IMR-90 (cell line): ENCODE measurements at regions not wholly inside any gene's neighbourhood (a gene's known extent, or its start where the extent isn't known, plus 50 kb on each side); places are given as distances from the start of the nearest gene placed in this dataset.

Experiments
- ATAC-seq: fragments of 200-7000 bp; cut with Tn5 transposase; 2 replicates; pipeline ENCODE4 v1.9.1; 2020; ENCODE audit warnings: low read depth, mild to moderate bottlenecking, moderate library complexity
- BruUV-seq: library from RNA; stranded (reverse); fragments of 400-500 nt; replicated peaks from 2 replicates; lab custom pipeline; 2021; lab: Mats Ljungman, UMichigan
- CTCF ChIA-PET: fragments of 300-600 bp; formaldehyde crosslinking; extraction: SDS; loops from one replicate; lab custom pipeline; 2021; ENCODE audit warnings: antibody characterized with exemption; lab: Yijun Ruan, JAX
- POLR2A ChIA-PET: fragments of 300-600 bp; sonication (Branson Sonifier 250); formaldehyde crosslinking; loops from one replicate; lab custom pipeline; 2022; ENCODE audit warnings: antibody characterized with exemption; ENCODE audit not compliant: unreplicated experiment; lab: Charles Lee
- DNase-seq: peaks from one replicate; pipeline ENCODE4 v3.0.0; 2013
- H2AFZ ChIP-seq: replicated peaks from 2 replicates; pipeline ENCODE3; 2013; ENCODE audit warnings: low read length, mild to moderate bottlenecking; ENCODE audit not compliant: poor library complexity
- H2AK5ac ChIP-seq: 2 replicates; pipeline ENCODE4 v1.6.1; 2013; ENCODE audit warnings: low read depth, low read length, inconsistent platforms
- H2AK9ac ChIP-seq: replicated peaks from 2 replicates; pipeline ENCODE3; 2013; ENCODE audit warnings: mild to moderate bottlenecking, low read depth, low read length, moderate library complexity; ENCODE audit not compliant: poor library complexity
- H2BK120ac ChIP-seq: 2 replicates; pipeline ENCODE4 v1.6.1; 2013; ENCODE audit warnings: low read depth, low read length, inconsistent platforms
- H2BK15ac ChIP-seq: 3 replicates; pipeline ENCODE4 v1.6.1; 2013; ENCODE audit warnings: low read depth, low read length, inconsistent platforms
- H2BK20ac ChIP-seq: 2 replicates; pipeline ENCODE4 v1.6.1; 2013; ENCODE audit warnings: low read depth, mild to moderate bottlenecking, inconsistent platforms, low read length, moderate library complexity
- H2BK5ac ChIP-seq: 2 replicates; pipeline ENCODE4 v1.6.1; 2013; ENCODE audit warnings: mild to moderate bottlenecking, low read depth, low read length, inconsistent platforms; ENCODE audit not compliant: poor library complexity, severe bottlenecking
- H3K14ac ChIP-seq: replicated peaks from 2 replicates; pipeline ENCODE4 v1.6.1; 2013; ENCODE audit warnings: low read depth, low read length, inconsistent platforms
- H3K18ac ChIP-seq: 2 replicates; pipeline ENCODE4 v1.6.1; 2013; ENCODE audit warnings: low read depth, low read length, control low read depth
- H3K23ac ChIP-seq: 2 replicates; pipeline ENCODE4 v1.6.1; 2013; ENCODE audit warnings: low read depth, low read length, inconsistent platforms
- H3K27ac ChIP-seq: 2 replicates; pipeline ENCODE4 v1.5.1; 2013; ENCODE audit warnings: mild to moderate bottlenecking, control low read depth, low read length; ENCODE audit not compliant: insufficient read depth
- H3K27me3 ChIP-seq: 2 replicates; pipeline ENCODE4 v1.6.1; 2013; ENCODE audit warnings: low read length; ENCODE audit not compliant: control insufficient read depth, insufficient read depth
- H3K36me3 ChIP-seq: 2 replicates; pipeline ENCODE4 v1.6.1; 2013; ENCODE audit warnings: low read length, mixed read lengths; ENCODE audit not compliant: control insufficient read depth, insufficient read depth
- H3K4ac ChIP-seq: 2 replicates; pipeline ENCODE4 v1.6.1; 2013; ENCODE audit warnings: low read depth, low read length, inconsistent platforms
- H3K4me1 ChIP-seq: 2 replicates; pipeline ENCODE4 v1.6.1; 2013; ENCODE audit warnings: low read length, mixed read lengths; ENCODE audit not compliant: control insufficient read depth, insufficient read depth
- H3K4me2 ChIP-seq: 2 replicates; pipeline ENCODE4 v1.6.1; 2013; ENCODE audit warnings: low read depth, mild to moderate bottlenecking, control low read depth, low read length, moderate library complexity
- H3K4me3 ChIP-seq: 2 replicates; pipeline ENCODE4 v1.5.1; 2013; ENCODE audit warnings: low read depth, mild to moderate bottlenecking, control low read depth, low read length, moderate library complexity; ENCODE audit not compliant: insufficient read depth
- H3K56ac ChIP-seq: 2 replicates; pipeline ENCODE4 v1.6.1; 2013; ENCODE audit warnings: low read length, inconsistent platforms; ENCODE audit not compliant: insufficient read depth; ENCODE audit errors: extremely low read depth
- H3K79me1 ChIP-seq, 2 experiments: 2 replicates each; pipeline ENCODE4 v1.6.1; 2013; ENCODE audit warnings: low read length in 2 of 2, inconsistent platforms in 1 of 2, low read depth in 1 of 2
- H3K9ac ChIP-seq: 2 replicates; pipeline ENCODE4 v1.6.1; 2013; ENCODE audit warnings: low read depth, low read length, control low read depth
- H3K9me1 ChIP-seq: 2 replicates; pipeline ENCODE4 v1.6.1; 2013; ENCODE audit warnings: low read length, inconsistent platforms; ENCODE audit not compliant: insufficient read depth
- H3K9me3 ChIP-seq: 2 replicates; pipeline ENCODE4 v1.6.1; 2013; ENCODE audit warnings: low read length; ENCODE audit not compliant: control insufficient read depth, insufficient read depth
- H4K20me1 ChIP-seq: 2 replicates; pipeline ENCODE4 v1.6.1; 2013; ENCODE audit warnings: low read length, inconsistent platforms; ENCODE audit not compliant: insufficient read depth
- H4K5ac ChIP-seq: 2 replicates; pipeline ENCODE4 v1.6.1; 2013; ENCODE audit warnings: mild to moderate bottlenecking, low read depth, low read length, control low read depth
- H4K8ac ChIP-seq, 2 experiments: 2 replicates each; pipeline ENCODE4 v1.6.1; 2013; ENCODE audit warnings: low read depth in 2 of 2, low read length in 2 of 2, control low read depth in 1 of 2, inconsistent platforms in 1 of 2
- H4K91ac ChIP-seq: 2 replicates; pipeline ENCODE4 v1.6.1; 2013; ENCODE audit warnings: low read depth, low read length, inconsistent platforms; ENCODE audit not compliant: insufficient read depth
- BHLHE40 ChIP-seq: fragments of 150-350 bp; IDR thresholded peaks from 2 replicates; pipeline ENCODE4 v1.6.1; 2016; ENCODE audit warnings: mild to moderate bottlenecking, low read depth, low read length
- CEBPB ChIP-seq: IDR thresholded peaks from 2 replicates; pipeline ENCODE4 v1.6.1; 2012; ENCODE audit warnings: low read depth, low read length, improper control_type of control experiment
- CHD1 ChIP-seq: IDR thresholded peaks from 2 replicates; pipeline ENCODE4 v1.6.1; 2012; ENCODE audit warnings: low read depth, low read length, improper control_type of control experiment
- ELK1 ChIP-seq: fragments of 150-350 bp; IDR thresholded peaks from 2 replicates; pipeline ENCODE4 v1.6.1; 2016; ENCODE audit warnings: low read depth, mild to moderate bottlenecking, low read length, moderate library complexity, borderline replicate concordance
- FOS ChIP-seq: fragments of 150-350 bp; IDR thresholded peaks from 2 replicates; pipeline ENCODE4 v1.6.1; 2016; ENCODE audit warnings: low read depth, low read length
- MAFK ChIP-seq: IDR thresholded peaks from 2 replicates; pipeline ENCODE4 v1.6.1; 2012; ENCODE audit warnings: low read depth, low read length, improper control_type of control experiment
- MAZ ChIP-seq: IDR thresholded peaks from 2 replicates; pipeline ENCODE4 v1.6.1; 2012; ENCODE audit warnings: low read depth, mild to moderate bottlenecking, low read length, improper control_type of control experiment, moderate library complexity, borderline replicate concordance
- MXI1 ChIP-seq: IDR thresholded peaks from 2 replicates; pipeline ENCODE4 v1.6.1; 2012; ENCODE audit warnings: low read depth, mild to moderate bottlenecking, low read length, moderate library complexity, borderline replicate concordance
- POLR2A ChIP-seq: IDR thresholded peaks from 2 replicates; pipeline ENCODE4 v1.6.1; 2012; ENCODE audit warnings: mild to moderate bottlenecking, low read depth, low read length
- RAD21 ChIP-seq: IDR thresholded peaks from 2 replicates; pipeline ENCODE4 v1.6.1; 2012; ENCODE audit warnings: low read length, improper control_type of control experiment
- RCOR1 ChIP-seq: IDR thresholded peaks from 2 replicates; pipeline ENCODE4 v1.6.1; 2012; ENCODE audit warnings: mild to moderate bottlenecking, low read length, improper control_type of control experiment; ENCODE audit not compliant: insufficient replicate concordance
- RFX5 ChIP-seq: IDR thresholded peaks from 2 replicates; pipeline ENCODE4 v1.8.0; 2012; ENCODE audit warnings: low read depth, mild to moderate bottlenecking, low read length, moderate library complexity
- SMC3 ChIP-seq: fragments of 150-350 bp; IDR thresholded peaks from 2 replicates; pipeline ENCODE4 v1.6.1; 2016; ENCODE audit warnings: low read depth, mild to moderate bottlenecking, antibody characterized with exemption, low read length, moderate library complexity
- USF2 ChIP-seq: fragments of 150-350 bp; IDR thresholded peaks from 2 replicates; pipeline ENCODE4 v1.6.1; 2017; ENCODE audit warnings: mild to moderate bottlenecking, antibody characterized with exemption, low read length, low read depth
- WGBS, 2 experiments: methylation state at CpG; one replicate each; pipeline versions ENCODE4 v1.1.5 to v1.1.7; 2013; ENCODE audit warnings: missing lambda C conversion rate in 2 of 2; ENCODE audit not compliant: insufficient read length in 1 of 2; ENCODE audit errors: extremely low coverage in 2 of 2; 5-methylcytosine and 5-hydroxymethylcytosine counted together
- dilution Hi-C: fragments of 300-500 bp; cut with HindIII; formaldehyde crosslinking; loops from one replicate; pipeline ENCODE4 v1.14.3; 2018; ENCODE audit warnings: low sequenced_read_pairs; ENCODE audit not compliant: unreplicated experiment
- in situ Hi-C: fragments of 300-500 bp; cut with MboI; formaldehyde crosslinking; loops from 3 replicates; pipeline ENCODE4 v1.14.3; 2019; ENCODE audit warnings: low sequenced_read_pairs, inconsistent platforms, mixed read lengths
- intact Hi-C: fragments of 100-400 bp; cut with micrococcal nuclease; formaldehyde crosslinking; loops from 2 replicates; pipeline ENCODE4 v1.10.0; 2022
- TF ChIP-seq, protein P1 (sequence below): conservative IDR thresholded peaks from 2 replicates; pipeline ENCODE4 v1.5.1; 2012; ENCODE audit warnings: mild to moderate bottlenecking, low read depth, low read length, improper control_type of control experiment

DNA sequence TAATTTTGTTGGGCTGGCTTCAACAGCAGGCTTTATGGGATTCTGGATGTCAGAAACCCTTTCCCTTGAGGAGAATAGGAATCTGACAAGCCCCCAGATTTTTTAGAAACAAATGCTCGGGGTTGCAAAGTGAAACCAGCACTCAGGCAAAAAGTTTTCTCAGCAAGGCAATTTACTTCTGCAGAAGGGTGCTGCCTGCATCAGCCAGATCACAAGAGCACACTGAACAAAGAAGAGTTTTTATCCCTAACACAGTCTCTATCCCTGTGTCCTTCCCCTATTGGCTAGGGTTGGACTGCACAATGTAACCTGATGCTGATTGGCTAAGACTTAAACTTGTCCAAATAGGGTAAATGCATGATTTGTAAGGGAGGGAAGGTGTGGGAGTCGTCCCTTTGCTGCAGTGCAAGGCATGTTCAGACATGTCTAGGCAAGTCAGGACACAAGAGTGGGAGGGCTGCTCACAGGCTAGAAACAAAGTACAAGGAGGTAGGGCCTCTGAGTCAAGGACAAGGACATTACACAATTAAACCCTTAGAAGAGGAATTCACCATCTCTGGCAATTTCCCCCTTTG lies 175.8 kb downstream of the CCNG2 start:
- H3K4me3 ChIP-seq, result no peak overlapping the region
- CTCF ChIA-PET, result no interaction called here

More for the DNA sequence above, 175.8 kb downstream of the CCNG2 start:
- Histone ChIP-seq H3K27me3 (no peaks in the 10 kb centered on the region), H3K23ac (no peak overlapping the region), H3K9me1 (no peaks in the 10 kb centered on the region), H4K8ac (no peak overlapping the region), H4K91ac (no peak overlapping the region), H2BK20ac (no peak overlapping the region), H2AK5ac (no peak overlapping the region), H3K9ac (no peak overlapping the region), H3K14ac (no peak overlapping the region), H3K4me2 (no peak overlapping the region), H3K79me1 (no peaks in the 10 kb centered on the region), H3K56ac (no peak overlapping the region), H2BK120ac (no peak overlapping the region), H4K5ac (no peak overlapping the region), H3K4ac (no peak overlapping the region), H3K36me3 (no peaks in the 10 kb centered on the region), H2BK15ac (no peak overlapping the region), H2AFZ (no peak overlapping the region), H4K20me1 (no peaks in the 10 kb centered on the region), H3K27ac (no peak overlapping the region), H3K4me1 (no peaks in the 10 kb centered on the region), H3K18ac (no peak overlapping the region), H2BK5ac (no peak overlapping the region), H2AK9ac (no peak overlapping the region), H3K9me3 (peaks cover 9% of the 10 kb centered on the region)
- in situ Hi-C loops, result no loop called here
- BruUV-seq, result no TSS peak
- TF ChIP-seq RAD21, result no peak
- TF ChIP-seq SMC3, result no peak
- no peak for TF ChIP-seq CEBPB
- no peak for TF ChIP-seq MXI1
- TF ChIP-seq RFX5, result no peak
- TF ChIP-seq FOS, result no peak
- TF ChIP-seq MAZ, result no peak
- no peak for TF ChIP-seq ELK1
- no peak for TF ChIP-seq RCOR1
- TF ChIP-seq MAFK, result no peak
- TF ChIP-seq POLR2A, result no peak
- TF ChIP-seq BHLHE40, result no peak
- TF ChIP-seq, protein P1, sequence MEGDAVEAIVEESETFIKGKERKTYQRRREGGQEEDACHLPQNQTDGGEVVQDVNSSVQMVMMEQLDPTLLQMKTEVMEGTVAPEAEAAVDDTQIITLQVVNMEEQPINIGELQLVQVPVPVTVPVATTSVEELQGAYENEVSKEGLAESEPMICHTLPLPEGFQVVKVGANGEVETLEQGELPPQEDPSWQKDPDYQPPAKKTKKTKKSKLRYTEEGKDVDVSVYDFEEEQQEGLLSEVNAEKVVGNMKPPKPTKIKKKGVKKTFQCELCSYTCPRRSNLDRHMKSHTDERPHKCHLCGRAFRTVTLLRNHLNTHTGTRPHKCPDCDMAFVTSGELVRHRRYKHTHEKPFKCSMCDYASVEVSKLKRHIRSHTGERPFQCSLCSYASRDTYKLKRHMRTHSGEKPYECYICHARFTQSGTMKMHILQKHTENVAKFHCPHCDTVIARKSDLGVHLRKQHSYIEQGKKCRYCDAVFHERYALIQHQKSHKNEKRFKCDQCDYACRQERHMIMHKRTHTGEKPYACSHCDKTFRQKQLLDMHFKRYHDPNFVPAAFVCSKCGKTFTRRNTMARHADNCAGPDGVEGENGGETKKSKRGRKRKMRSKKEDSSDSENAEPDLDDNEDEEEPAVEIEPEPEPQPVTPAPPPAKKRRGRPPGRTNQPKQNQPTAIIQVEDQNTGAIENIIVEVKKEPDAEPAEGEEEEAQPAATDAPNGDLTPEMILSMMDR, result no peak
- no peak for TF ChIP-seq CHD1
- no peak for TF ChIP-seq USF2
- intact Hi-C loops, result no loop called here
- WGBS, 2 experiments, result no CpG with 5 or more reads among the region's 2 CpGs
- dilution Hi-C loops, result no loop called here
- POLR2A ChIA-PET, result no interaction called here
- ATAC-seq (no peak), DNase-seq (no peak)
